Stomach (tissue), 4 donors: ENCODE measurements at regions not wholly inside any gene's neighbourhood (a gene's known extent, or its start where the extent isn't known, plus 50 kb on each side); places are given as distances from the start of the nearest gene placed in this dataset.

ENCODE experiments used
- POLR2A ChIP-seq, 4 donors: fragments of 450-650 bp; IDR thresholded peaks; one replicate each; pipeline ENCODE4 v1.6.1; 2016; ENCODE audit warnings: antibody characterized with exemption in 4 of 4, control low read depth in 2 of 4, mild to moderate bottlenecking in 1 of 4, moderate library complexity in 1 of 4
- POLR2AphosphoS5 ChIP-seq, 3 donors: sonication (generic); formaldehyde crosslinking; IDR thresholded peaks; one replicate each; pipeline ENCODE4 v1.6.1; 2016; ENCODE audit warnings: antibody characterized with exemption in 3 of 3
- TF ChIP-seq, protein P1 (sequence below), 7 experiments: fragments of 450-650 bp in 4 of 7; fragments of 200-600 bp in 3 of 7; sonication (generic) in 3 of 7; IDR thresholded peaks; one replicate each; pipeline ENCODE4 v1.5.1; 2016 to 2019; ENCODE audit warnings: antibody characterized with exemption in 7 of 7, control low read depth in 2 of 7, mild to moderate bottlenecking in 1 of 7

DNA sequence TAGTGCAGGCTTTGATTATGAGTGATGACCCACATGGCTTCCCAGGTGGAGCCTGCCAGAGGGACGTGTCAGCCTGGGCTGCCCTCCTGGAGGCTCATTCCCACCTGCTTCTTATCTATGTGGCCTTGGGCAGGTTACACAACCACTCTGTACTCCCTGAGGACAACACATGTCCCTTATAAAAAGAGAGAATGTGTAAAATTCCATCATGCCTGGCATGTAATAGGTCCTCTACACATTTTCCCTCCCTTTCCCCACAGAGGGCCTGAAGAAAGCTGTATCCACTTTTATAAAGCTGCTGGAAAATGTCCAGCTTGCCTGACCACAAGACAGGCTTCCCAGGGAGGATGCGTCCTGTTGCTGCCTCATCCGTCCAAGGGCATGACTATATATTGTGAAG, 55.0 kb upstream of the VSTM5 start:
- no peak for TF ChIP-seq POLR2A (IDR thresholded peaks at IDR 0.05)
- TF ChIP-seq, protein P1, sequence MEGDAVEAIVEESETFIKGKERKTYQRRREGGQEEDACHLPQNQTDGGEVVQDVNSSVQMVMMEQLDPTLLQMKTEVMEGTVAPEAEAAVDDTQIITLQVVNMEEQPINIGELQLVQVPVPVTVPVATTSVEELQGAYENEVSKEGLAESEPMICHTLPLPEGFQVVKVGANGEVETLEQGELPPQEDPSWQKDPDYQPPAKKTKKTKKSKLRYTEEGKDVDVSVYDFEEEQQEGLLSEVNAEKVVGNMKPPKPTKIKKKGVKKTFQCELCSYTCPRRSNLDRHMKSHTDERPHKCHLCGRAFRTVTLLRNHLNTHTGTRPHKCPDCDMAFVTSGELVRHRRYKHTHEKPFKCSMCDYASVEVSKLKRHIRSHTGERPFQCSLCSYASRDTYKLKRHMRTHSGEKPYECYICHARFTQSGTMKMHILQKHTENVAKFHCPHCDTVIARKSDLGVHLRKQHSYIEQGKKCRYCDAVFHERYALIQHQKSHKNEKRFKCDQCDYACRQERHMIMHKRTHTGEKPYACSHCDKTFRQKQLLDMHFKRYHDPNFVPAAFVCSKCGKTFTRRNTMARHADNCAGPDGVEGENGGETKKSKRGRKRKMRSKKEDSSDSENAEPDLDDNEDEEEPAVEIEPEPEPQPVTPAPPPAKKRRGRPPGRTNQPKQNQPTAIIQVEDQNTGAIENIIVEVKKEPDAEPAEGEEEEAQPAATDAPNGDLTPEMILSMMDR (IDR thresholded peaks at IDR 0.05): no peak
- TF ChIP-seq POLR2AphosphoS5 (IDR thresholded peaks at IDR 0.05): no peak
